DMS153 treated with DMSO at 0.1 percent for 48 hours (cell line): ENCODE measurements at regions not wholly inside any gene's neighbourhood (a gene's known extent, or its start where the extent isn't known, plus 50 kb on each side); places are given as distances from the start of the nearest gene placed in this dataset.
"Not testable (repeated sequence)": the region's sequence is repeated elsewhere in the genome, so short reads cannot be mapped to it uniquely, and the experiment has no call there.

Experiments used
- DNase-seq: peaks from one replicate; lab custom pipeline; 2025; ENCODE audit not compliant: unreplicated experiment; lab: John Stamatoyannopoulos, UW

DNA sequence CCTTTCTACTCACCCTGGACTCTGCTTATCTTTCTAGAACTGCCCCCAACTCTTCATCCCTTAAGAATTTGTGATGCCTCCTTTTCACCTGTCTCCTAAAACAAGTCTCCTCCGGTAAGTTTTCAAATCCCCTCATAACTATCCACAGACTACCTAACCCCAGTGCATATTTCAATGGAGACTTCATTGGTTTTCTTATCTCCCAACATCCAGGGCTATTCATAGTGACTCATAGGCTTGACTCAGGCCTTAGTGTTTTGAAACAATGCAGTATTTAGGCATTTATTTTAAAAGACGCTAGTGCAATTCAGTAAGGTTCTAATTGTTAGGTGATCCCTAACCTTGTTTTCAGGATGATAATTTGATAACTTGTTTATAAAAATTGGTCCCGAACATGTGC is 399.2 kb downstream of the CPS1 start:
- DNase-seq, result no peak

DNA sequence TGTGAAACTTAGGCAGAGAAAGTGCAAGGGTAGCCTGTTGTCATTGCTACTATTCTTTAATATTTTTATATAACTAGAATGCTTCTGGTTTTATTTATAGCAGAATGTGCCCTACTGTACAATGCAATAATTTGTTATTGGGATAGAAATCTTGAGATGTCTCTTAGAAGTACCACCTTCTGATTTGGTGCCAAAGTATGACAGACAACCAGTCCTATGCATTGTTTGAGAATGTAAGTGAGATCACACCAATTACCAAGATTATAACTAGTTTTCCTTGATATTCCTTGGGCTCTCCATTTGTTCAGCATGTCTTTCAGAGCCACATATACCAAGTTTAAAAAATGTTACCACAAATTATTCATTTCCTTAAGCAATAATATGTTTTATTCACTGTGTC is 399.7 kb downstream of the CPS1 start:
- no peak for DNase-seq

- no peak for DNase-seq
Observed at GRCh38 chr2:210961249-210961648, 404.9 kb downstream of the CPS1 start.

DNA sequence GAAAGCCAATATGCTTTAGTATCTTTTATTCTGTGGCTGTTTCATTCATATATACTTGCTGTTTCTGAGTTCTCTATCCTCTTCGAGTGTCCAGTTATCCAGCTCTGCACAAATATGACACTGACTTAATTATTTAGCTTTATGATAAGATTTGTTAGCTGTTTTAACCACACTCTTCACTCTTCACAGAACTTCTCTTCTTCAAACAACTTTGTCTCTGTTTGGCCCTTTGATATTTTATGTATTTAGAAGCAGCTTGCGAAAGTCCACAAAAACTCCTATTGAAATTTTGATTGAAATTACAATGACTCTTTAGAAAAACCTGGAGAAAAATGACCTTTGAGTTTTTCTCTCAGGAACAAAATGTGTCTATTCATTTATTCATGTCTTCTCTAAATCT is 407.0 kb downstream of the CPS1 start:
- DNase-seq, result no peak

- no peak for DNase-seq
Observed at GRCh38 chr2:210964141-210964764, 407.9 kb downstream of the CPS1 start.

DNA sequence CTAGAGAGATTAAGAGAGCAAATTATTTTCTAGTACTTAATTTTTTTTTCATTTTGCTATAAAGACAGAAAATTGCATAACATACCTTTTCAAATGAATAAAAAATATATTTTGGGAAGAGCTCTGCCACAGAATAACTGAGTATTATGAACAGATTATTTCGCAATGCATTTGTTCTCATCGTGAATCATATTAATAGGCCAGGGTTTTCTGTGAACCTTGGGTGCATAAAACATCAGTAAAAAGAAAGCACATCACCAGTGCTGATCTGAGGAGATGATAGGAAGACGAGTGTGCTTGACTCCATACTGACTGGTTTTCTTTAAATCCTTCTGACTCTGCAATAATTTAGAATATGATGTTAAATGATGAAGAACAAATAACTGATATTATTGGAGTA is 409.1 kb downstream of the CPS1 start:
- no peak for DNase-seq

DNA sequence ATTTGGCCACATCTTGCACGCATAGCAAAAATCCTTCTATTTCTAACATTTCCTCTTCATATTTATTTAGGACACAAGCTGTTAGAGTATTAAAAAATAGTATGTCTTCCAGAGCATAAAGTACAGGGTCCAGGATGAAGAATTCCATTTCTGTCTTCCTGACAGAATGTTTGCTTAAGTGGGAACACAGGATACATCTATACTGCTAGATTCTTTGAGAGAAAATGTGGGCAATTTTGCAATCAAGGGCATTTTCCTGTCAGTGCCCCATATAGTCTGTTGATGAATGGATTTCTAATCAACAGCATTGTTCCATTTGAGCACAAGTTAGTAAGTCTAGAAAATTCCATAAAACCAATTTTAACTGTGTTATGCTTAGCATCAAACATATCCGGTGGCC is 409.9 kb downstream of the CPS1 start:
- DNase-seq, result no peak

- no peak for DNase-seq
Observed at GRCh38 chr2:210971431-210971830, 415.0 kb downstream of the CPS1 start.

DNA sequence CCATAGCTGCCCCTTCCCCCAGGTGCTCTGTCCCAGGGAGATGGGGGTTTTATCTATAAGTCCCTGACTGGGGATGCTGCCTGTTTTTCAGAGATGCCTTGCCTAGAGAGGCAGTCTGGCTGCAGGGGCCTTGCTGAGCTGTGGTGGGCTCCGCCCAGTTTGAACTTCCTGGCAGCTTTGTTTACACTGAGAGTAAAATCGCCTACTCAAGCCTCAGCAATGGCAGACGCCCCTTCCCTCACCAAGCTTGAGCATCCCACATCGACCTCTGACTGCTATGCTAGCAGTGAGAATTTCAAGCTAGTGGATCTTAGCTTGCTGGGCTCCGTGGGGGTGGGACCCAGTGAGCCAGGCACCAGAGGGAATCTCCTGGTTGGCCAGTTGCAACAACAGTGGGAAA is 430.4 kb downstream of the CPS1 start:
- DNase-seq, result not testable (repeated sequence)

- no peak for DNase-seq
Observed at GRCh38 chr2:210991107-210991506, 434.7 kb downstream of the CPS1 start.

DNA sequence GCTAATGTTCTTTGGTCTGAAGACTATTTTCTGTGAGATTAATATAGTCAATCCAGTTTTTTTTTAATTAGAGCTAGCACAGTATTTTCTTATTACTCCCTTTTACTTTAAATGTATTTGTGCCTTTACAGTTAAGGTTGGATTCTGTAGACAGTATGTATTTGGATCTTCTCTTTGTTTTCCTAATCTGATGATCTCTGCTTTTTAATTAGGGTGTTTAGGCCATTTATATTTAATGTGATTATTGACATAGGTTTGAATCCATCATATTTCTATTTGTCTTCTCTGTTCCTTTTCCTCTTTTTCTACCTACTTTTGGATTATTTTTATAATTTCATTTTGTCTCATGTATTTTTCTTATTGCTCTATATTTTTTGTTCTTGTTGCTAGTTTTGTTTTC is 437.7 kb downstream of the CPS1 start:
- DNase-seq, result no peak

GRCh38 chr2:210997373-210997772 is 441.0 kb downstream of the CPS1 start:
- no peak for DNase-seq

DNA sequence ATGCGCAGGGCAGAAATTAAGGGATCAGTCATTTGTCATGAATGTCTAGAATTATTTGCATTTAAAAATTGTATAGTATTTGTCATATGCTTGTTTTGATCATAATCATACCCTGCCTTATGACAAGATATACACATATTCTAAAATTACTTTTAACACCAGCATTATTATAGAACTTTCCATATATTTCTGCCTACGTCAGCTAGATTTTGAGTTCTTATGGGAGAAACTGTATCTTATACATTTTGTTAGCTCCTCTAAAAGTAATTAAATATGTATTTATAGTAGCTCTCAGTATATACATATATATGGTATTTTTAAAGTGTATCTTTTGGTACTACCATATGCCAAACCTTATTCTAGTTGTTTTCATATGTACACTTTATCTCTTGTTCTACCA is 441.9 kb downstream of the CPS1 start:
- no peak for DNase-seq

DNA sequence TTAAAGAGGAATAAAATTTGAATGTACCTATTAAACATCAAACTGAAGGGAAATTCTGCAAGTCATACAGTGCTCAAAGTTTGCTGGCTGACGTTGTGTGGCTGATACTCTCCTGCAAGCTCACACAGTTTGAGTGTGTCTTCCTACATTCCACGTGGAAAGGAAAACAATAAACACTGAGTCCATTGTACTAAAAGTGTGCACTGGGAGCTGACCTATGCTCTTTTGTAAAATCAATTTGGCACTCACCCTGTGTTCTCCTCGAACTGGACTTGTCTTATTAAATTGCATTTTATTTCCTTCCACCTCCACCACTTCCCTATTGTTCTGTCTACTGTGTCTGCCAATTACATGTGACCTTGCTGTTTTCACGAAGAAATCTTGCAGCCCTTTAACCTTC is 458.0 kb downstream of the CPS1 start:
- DNase-seq, result no peak

- DNase-seq, result no peak
Observed at GRCh38 chr2:211014906-211015305, 458.5 kb downstream of the CPS1 start.

DNA sequence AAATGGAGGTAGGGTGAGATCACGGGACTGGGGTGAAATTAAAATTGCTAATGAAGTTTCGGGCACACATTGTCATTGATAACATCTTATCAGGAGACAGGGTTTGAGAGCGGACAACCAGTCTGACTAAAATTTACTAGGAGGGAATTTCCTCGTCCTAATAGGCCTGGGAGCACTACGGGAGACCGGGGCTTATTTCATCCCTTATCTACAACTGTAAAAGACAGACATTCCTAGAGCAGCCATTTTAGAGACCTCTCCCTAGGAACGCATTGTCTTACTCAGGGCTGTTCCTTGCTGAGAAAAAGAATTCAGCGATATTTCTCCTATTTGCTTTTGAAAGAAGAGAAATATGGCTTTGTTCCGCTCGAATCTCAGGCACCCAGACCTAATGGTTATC is 468.7 kb downstream of the CPS1 start:
- DNase-seq, result not testable (repeated sequence)

DNA sequence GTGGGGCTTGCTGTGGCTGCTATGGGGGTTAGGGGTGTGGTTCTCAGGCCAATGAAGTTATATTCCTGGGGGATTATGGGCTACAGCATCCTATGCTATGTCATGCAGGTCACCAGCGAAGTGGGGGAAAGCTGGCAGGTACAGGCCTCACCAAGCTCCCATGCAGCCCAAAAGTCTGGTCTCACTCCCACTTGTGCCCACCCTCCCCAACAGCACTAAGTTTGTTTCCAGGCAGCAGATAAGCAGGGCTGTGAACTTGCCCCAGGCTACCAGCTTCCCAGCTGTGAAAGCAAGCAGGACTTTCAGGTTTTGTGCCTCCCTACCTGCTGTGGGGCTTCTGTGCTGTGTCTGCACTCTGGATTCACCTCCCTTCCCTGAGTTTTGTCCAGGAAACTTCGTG is 469.7 kb downstream of the CPS1 start:
- DNase-seq, result no peak

- no peak for DNase-seq
Observed at GRCh38 chr2:211027976-211028375, 471.6 kb downstream of the CPS1 start.

DNA sequence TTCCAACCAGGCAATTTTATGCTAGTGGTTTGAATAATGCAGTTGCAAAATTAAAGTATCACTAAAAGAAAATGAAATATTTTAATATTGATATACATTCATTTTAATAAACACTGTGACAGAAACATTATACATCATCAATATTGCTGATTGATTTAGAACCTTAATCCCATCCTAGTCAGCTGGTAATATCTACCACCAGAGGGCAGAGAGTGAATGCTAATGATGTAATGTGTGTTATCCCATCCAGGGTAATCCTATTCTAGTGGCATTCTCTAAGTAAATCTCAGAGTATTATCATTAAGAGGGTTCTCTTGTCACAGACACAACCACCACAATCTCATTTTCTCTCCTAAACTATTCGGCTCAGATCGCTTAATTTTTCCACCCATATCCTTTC is 477.4 kb downstream of the CPS1 start:
- peak; percentile 15 for DNase-seq

DNA sequence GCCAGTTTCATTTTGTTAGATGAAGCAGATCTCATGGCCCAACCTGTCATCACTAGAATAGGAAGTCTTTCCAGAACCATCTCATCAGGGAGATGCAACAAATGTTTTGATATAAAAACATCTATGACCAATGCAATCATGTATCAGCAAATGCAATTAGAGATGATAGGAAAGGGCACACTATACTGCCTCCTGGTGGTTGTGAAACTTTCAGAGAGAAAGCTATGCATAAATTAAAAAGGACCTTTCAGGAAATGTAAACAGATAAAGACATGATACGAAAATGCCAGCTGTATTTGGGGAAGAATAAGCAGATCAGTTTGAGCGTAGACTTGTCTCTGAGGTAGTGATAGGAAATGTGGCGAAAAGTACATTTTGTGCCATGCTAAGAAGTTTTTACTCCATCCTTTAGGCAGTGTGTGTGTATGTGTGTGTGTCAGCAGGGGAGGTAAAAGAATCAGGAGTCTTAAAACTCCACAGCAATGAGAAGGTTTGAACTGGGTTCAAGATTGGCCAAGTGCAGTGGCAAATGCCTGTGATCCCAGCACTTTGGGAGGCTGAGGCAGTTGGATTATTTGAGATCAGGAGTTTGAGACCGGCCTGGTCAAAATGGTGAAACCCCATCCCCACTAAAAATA is 479.3 kb downstream of the CPS1 start:
- peak; percentile 8 for DNase-seq

GRCh38 chr2:211045025-211045424 is 488.6 kb downstream of the CPS1 start:
- DNase-seq, result peak; percentile 28

DNA sequence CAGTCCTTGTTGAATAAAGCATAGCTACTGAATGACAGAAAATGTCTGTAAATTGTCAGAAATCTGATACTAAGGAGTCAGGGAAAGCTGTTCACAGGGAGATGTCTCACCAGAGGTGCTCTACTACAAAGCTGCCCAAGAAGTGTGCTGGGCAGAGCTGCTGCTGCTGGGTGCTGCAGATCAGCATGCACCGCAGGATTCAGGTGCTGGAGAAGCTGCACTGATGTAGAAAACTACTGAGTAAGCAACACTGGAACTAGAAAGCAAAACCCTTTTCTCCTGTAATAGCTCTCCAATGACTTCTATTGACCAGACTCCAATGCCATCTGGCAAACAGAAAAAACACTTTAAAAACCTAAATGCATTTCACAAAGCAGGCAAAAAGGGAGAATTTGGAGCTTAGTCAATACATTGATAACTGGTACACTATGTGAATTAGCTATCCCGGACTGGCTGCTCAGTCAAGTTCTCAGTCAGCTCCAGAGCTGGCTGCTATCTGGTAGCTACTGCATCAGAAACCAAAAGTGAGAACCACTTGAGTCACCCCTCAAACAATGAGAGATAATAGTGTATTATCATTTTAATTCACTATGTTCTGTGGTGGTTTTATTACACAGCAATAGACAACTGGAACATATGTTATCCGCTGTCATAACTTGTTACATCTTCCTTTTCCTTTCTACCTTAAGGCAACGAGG is 493.1 kb downstream of the CPS1 start:
- no peak for DNase-seq

- DNase-seq, result no peak
Observed at GRCh38 chr2:211055438-211055837, 499.0 kb downstream of the CPS1 start.
